HEK293T (cell line): ENCODE measurements at regions not wholly inside any gene's neighbourhood (a gene's known extent, or its start where the extent isn't known, plus 50 kb on each side); places are given as distances from the start of the nearest gene placed in this dataset.

Experiments used
- ELF4 ChIP-seq: fragments of 450-650 bp; IDR thresholded peaks from 2 replicates; pipeline ENCODE4 v1.6.1; 2017; ENCODE audit warnings: antibody characterized with exemption
- FOXA1 ChIP-seq: fragments of 450-650 bp; IDR thresholded peaks from 2 replicates; pipeline ENCODE4 v1.6.1; 2016; ENCODE audit warnings: mild to moderate bottlenecking
- FOXM1 ChIP-seq: fragments of 450-650 bp; IDR thresholded peaks from 2 replicates; pipeline ENCODE4 v1.6.1; 2017; ENCODE audit warnings: mild to moderate bottlenecking, borderline replicate concordance
- LEF1 ChIP-seq: fragments of 450-650 bp; IDR thresholded peaks from 2 replicates; pipeline ENCODE4 v1.6.1; 2017; ENCODE audit warnings: mild to moderate bottlenecking, borderline replicate concordance
- TARDBP ChIP-seq: fragments of 450-650 bp; IDR thresholded peaks from 2 replicates; pipeline ENCODE4 v1.6.1; 2016

DNA sequence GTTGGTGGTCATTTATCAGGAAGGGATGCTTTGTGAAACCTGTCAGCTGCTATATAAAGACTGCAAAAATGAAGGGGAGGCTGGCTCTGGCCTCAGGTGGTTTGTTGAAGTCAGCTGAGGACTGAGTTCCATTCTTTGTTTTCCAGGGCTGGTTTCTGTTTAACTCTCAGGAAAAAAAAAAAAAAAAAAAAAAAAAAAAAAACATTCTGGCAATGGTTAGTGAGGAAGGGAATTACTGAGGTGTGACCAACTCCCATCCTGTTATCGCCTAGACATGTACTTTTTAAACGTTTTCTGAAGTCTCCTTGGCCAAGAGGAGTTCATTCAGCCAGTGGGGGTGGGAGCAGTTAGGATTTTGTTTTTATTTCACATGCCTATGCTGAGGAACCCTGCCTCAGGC lies 316.3 kb downstream of the OXSM start:
- no peak for TF ChIP-seq ELF4
- no peak for TF ChIP-seq FOXA1
- no peak for TF ChIP-seq TARDBP
- TF ChIP-seq LEF1, result no peak
- no peak for TF ChIP-seq FOXM1
